ENCODE measurements at regions not wholly inside any gene's neighbourhood (a gene's known extent, or its start where the extent isn't known, plus 50 kb on each side); places are given as distances from the start of the nearest gene placed in this dataset.

DNA sequence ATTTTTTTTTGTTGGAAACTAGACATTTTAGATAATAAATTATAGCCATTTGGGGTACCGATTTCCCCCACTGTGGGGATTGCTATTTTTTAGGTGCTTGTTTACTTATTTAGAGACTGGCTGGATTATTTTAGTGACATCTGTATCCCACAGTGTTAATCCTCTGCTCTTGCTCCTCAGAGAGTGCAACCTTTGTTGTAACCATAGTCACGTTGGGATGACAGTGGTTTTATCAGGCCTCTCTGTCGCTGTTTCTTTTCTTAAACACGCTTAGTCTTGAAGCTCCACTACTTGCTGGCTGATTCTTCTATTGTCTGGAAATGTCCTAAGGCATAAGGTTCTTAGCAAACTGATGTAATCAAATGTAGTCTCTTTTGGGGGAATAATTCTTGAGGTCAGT lies 451.6 kb upstream of the SEMA6D start:
- Mint-ChIP-seq H3K27me3 (no peaks in the 10 kb centered on the region), H3K9me3 (peaks cover 11% of the 10 kb centered on the region), H3K36me3 (ENCODE audit: low read depth) (no peaks in the 10 kb centered on the region), H3K4me1 (ENCODE audit: low read depth) (no peaks in the 10 kb centered on the region), H3K27ac (no peak overlapping the region), H3K4me3 (no peak overlapping the region)
- no peak for ATAC-seq (ENCODE audit: poor library complexity)
- intact Hi-C loops (cut with DNase I, micrococcal nuclease), result no loop called here
- no peaks in the 10 kb centered on the region for H3K27me3 ChIP-seq (ENCODE audit: control insufficient read depth in 1 of 2, insufficient read depth in 2 of 2, low read length in 2 of 2)
- no peaks in the 10 kb centered on the region for H3K4me1 ChIP-seq (ENCODE audit: insufficient read depth, low read length)
- TF ChIP-seq, protein P1, sequence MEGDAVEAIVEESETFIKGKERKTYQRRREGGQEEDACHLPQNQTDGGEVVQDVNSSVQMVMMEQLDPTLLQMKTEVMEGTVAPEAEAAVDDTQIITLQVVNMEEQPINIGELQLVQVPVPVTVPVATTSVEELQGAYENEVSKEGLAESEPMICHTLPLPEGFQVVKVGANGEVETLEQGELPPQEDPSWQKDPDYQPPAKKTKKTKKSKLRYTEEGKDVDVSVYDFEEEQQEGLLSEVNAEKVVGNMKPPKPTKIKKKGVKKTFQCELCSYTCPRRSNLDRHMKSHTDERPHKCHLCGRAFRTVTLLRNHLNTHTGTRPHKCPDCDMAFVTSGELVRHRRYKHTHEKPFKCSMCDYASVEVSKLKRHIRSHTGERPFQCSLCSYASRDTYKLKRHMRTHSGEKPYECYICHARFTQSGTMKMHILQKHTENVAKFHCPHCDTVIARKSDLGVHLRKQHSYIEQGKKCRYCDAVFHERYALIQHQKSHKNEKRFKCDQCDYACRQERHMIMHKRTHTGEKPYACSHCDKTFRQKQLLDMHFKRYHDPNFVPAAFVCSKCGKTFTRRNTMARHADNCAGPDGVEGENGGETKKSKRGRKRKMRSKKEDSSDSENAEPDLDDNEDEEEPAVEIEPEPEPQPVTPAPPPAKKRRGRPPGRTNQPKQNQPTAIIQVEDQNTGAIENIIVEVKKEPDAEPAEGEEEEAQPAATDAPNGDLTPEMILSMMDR (IDR thresholded peaks at IDR 0.05), result no peak
- POLR2A ChIA-PET, result no interaction called here
- DNase-seq, result no peak
- no peak overlapping the region for H3K4me3 ChIP-seq (ENCODE audit: low read length)
- H3K9me3 ChIP-seq (ENCODE audit: control insufficient read depth in 1 of 2, insufficient read depth in 1 of 2, low read length in 2 of 2), result peaks cover 0 to 8% of the 10 kb centered on the region in 2 experiments
- no peak overlapping the region for H3K27ac ChIP-seq (ENCODE audit: low read depth in 1 of 2, low read length in 2 of 2)
- CTCF ChIA-PET, result no interaction called here
- no peaks in the 10 kb centered on the region for H3K36me3 ChIP-seq (ENCODE audit: insufficient read depth, low read length)

DNA sequence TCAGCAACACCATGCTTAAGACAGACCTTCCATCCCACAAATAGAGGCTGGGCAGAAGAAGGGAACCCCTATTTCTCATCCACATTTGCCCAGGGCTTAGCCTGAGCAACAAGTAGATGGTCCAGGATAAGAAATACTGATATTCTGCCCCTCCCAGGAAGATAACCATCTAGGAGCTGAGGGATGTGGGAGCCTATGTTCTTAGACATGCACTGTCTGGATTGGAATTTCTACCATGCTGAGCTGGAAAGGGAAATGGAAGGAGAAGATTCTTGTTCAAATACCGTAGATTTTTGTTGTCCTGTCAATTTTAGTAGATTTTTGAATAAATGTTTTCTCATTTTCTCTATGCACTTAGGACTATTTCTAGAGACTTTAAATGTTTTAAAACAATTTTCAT lies 450.7 kb upstream of the SEMA6D start:
- Histone ChIP-seq H3K36me3 (ENCODE audit: insufficient read depth, low read length) (no peaks in the 10 kb centered on the region), H3K27me3 (ENCODE audit: control insufficient read depth in 1 of 2, insufficient read depth in 2 of 2, low read length in 2 of 2) (no peaks in the 10 kb centered on the region), H3K4me1 (ENCODE audit: insufficient read depth, low read length) (no peaks in the 10 kb centered on the region), H3K4me3 (ENCODE audit: low read length) (no peak overlapping the region), H3K27ac (ENCODE audit: low read depth in 1 of 2, low read length in 2 of 2) (no peak overlapping the region), H3K9me3 (ENCODE audit: control insufficient read depth in 1 of 2, insufficient read depth in 1 of 2, low read length in 2 of 2) (peaks cover 0 to 8% of the 10 kb centered on the region in 2 experiments)
- POLR2A ChIA-PET, result no interaction called here
- CTCF ChIA-PET, result no interaction called here
- intact Hi-C loops (cut with DNase I, micrococcal nuclease), result no loop called here
- Mint-ChIP-seq H3K9me3 (peaks cover 11% of the 10 kb centered on the region), H3K27ac (no peak overlapping the region), H3K27me3 (no peaks in the 10 kb centered on the region), H3K36me3 (ENCODE audit: low read depth) (no peaks in the 10 kb centered on the region), H3K4me3 (no peak overlapping the region), H3K4me1 (ENCODE audit: low read depth) (no peaks in the 10 kb centered on the region)
- ATAC-seq (ENCODE audit: poor library complexity) (no peak), DNase-seq (no peak)
- TF ChIP-seq, protein P1 (IDR thresholded peaks at IDR 0.05), result no peak

DNA sequence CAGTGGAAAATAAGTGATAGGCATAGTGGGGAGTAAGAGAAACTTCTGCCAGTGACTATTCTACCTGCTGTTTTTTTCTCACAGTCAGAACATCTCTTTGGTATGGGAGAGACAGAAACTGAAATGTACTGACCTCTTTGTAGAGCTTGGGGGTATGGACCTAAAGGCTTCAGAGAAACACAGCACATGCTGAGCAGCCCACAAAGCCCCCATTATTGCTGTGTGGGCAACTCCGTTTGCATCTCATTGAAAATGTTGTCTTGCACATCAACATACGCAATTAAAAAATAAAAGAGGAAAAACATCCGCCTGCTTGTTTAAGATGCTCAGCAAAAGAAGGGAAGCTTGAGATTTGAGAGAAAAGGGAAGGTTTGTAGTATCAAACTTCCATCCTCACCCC lies 443.4 kb upstream of the SEMA6D start:
- Histone ChIP-seq H3K27me3 (ENCODE audit: control insufficient read depth in 1 of 2, insufficient read depth in 2 of 2, low read length in 2 of 2) (no peaks in the 10 kb centered on the region), H3K36me3 (ENCODE audit: insufficient read depth, low read length) (no peaks in the 10 kb centered on the region), H3K27ac (ENCODE audit: low read depth in 1 of 2, low read length in 2 of 2) (no peak overlapping the region), H3K9me3 (ENCODE audit: control insufficient read depth in 1 of 2, insufficient read depth in 1 of 2, low read length in 2 of 2) (no peaks in the 10 kb centered on the region), H3K4me1 (ENCODE audit: insufficient read depth, low read length) (no peaks in the 10 kb centered on the region), H3K4me3 (ENCODE audit: low read length) (no peak overlapping the region)
- Mint-ChIP-seq H3K27me3 (no peaks in the 10 kb centered on the region), H3K36me3 (ENCODE audit: low read depth) (no peaks in the 10 kb centered on the region), H3K27ac (no peak overlapping the region), H3K4me1 (ENCODE audit: low read depth) (no peaks in the 10 kb centered on the region), H3K4me3 (no peak overlapping the region), H3K9me3 (peaks cover 4% of the 10 kb centered on the region)
- TF ChIP-seq, protein P1 (IDR thresholded peaks at IDR 0.05), result no peak
- CTCF ChIA-PET, result no interaction called here
- POLR2A ChIA-PET, result no interaction called here
- ATAC-seq (ENCODE audit: poor library complexity) (no peak), DNase-seq (no peak)
- intact Hi-C loops (cut with DNase I, micrococcal nuclease), result no loop called here

Data from CD4-positive, alpha-beta T cell (primary cell).